Breast epithelium (tissue), 3 donors: ENCODE measurements at regions not wholly inside any gene's neighbourhood (a gene's known extent, or its start where the extent isn't known, plus 50 kb on each side); places are given as distances from the start of the nearest gene placed in this dataset.

Source experiments
- POLR2A ChIP-seq: fragments of 450-650 bp; IDR thresholded peaks from one replicate; pipeline ENCODE4 v1.6.1; 2016; ENCODE audit warnings: antibody characterized with exemption, mild to moderate bottlenecking, moderate library complexity
- TF ChIP-seq, protein P1 (sequence below), 3 donors: fragments of 450-650 bp; IDR thresholded peaks; one replicate each; pipeline ENCODE4 v1.5.1; 2016 to 2017; ENCODE audit warnings: antibody characterized with exemption in 3 of 3, mild to moderate bottlenecking in 3 of 3, moderate library complexity in 3 of 3

DNA sequence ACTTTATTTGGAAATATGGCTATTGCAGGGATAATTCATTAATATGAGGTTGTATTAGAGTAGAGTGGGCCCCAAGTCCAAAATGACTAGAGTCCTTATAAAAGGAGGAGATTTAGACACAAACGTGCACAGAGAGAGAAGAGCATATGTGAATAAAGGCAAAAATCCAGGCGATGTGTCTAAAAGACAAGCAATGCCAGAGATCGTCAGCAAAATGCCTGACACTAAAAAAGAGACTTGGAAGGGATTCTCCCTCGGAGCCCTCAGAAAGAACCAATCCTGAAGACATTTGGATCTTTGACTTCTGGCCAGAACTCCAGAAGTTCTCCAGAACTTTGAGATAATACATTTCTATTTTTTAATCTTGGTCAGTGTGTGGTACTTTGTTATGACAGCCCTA lies 472.1 kb downstream of the NLGN4X start:
- TF ChIP-seq, protein P1, sequence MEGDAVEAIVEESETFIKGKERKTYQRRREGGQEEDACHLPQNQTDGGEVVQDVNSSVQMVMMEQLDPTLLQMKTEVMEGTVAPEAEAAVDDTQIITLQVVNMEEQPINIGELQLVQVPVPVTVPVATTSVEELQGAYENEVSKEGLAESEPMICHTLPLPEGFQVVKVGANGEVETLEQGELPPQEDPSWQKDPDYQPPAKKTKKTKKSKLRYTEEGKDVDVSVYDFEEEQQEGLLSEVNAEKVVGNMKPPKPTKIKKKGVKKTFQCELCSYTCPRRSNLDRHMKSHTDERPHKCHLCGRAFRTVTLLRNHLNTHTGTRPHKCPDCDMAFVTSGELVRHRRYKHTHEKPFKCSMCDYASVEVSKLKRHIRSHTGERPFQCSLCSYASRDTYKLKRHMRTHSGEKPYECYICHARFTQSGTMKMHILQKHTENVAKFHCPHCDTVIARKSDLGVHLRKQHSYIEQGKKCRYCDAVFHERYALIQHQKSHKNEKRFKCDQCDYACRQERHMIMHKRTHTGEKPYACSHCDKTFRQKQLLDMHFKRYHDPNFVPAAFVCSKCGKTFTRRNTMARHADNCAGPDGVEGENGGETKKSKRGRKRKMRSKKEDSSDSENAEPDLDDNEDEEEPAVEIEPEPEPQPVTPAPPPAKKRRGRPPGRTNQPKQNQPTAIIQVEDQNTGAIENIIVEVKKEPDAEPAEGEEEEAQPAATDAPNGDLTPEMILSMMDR (IDR thresholded peaks at IDR 0.05) = no peak
- TF ChIP-seq POLR2A = no peak
